ENCODE measurements at regions not wholly inside any gene's neighbourhood (a gene's known extent, or its start where the extent isn't known, plus 50 kb on each side); places are given as distances from the start of the nearest gene placed in this dataset.
A peak's percentile ranks its signal among the peaks of the same experiment; 100 is the strongest.

DNA sequence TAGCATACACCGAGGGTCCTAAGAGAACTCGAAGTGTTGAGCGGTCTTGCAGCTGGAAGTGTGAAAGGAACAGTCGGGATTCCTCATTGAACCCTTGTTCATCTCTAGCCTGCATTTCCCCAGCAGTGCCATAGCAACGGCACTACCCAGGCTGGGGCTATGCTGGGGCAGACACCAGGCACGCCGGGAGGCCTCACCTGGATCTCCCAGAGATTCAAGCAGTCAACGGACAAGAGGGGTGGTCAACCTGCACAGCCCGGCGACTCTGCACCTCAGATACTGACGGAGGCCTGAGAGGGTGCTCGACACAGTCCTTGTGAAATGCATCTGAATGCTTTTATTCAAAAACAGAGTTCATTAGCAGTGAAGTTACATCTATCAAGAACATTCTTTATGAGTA lies 604.2 kb downstream of the GALR1 start:
- BruUV-seq (replicated peaks), result no TSS peak
- H3K4me1 ChIP-seq (ENCODE audit: insufficient read depth, low read length, poor library complexity, severe bottlenecking), result no peaks in the 10 kb centered on the region
- DNase-seq (ENCODE audit: low spot score), result no peak
- H3K27ac ChIP-seq (ENCODE audit: low read depth, low read length, poor library complexity, severe bottlenecking), result no peak overlapping the region
- H3K36me3 ChIP-seq (ENCODE audit: insufficient read depth, low read length, poor library complexity, severe bottlenecking), result no peaks in the 10 kb centered on the region
- intact Hi-C loops (cut with micrococcal nuclease; ENCODE audit: unreplicated experiment), result no loop called here
- ChIA-PET CTCF (no interaction called here), POLR2A (ENCODE audit: low non-redundant PET) (no interaction called here)
- no peak overlapping the region for H3K4me3 ChIP-seq (ENCODE audit: low read depth, low read length, poor library complexity, severe bottlenecking)
- peaks cover 20% of the 10 kb centered on the region for H3K9me3 ChIP-seq (ENCODE audit: low read depth, low read length, poor library complexity, severe bottlenecking)
- TF ChIP-seq, protein P1, sequence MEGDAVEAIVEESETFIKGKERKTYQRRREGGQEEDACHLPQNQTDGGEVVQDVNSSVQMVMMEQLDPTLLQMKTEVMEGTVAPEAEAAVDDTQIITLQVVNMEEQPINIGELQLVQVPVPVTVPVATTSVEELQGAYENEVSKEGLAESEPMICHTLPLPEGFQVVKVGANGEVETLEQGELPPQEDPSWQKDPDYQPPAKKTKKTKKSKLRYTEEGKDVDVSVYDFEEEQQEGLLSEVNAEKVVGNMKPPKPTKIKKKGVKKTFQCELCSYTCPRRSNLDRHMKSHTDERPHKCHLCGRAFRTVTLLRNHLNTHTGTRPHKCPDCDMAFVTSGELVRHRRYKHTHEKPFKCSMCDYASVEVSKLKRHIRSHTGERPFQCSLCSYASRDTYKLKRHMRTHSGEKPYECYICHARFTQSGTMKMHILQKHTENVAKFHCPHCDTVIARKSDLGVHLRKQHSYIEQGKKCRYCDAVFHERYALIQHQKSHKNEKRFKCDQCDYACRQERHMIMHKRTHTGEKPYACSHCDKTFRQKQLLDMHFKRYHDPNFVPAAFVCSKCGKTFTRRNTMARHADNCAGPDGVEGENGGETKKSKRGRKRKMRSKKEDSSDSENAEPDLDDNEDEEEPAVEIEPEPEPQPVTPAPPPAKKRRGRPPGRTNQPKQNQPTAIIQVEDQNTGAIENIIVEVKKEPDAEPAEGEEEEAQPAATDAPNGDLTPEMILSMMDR (conservative IDR thresholded peaks at IDR 0.05; ENCODE audit: low read depth, low read length), result no peak
- no peak for TF ChIP-seq EZH2 (IDR thresholded peaks at IDR 0.05; ENCODE audit: borderline replicate concordance, low read depth, low read length, poor library complexity, severe bottlenecking)
- no peaks in the 10 kb centered on the region for H3K27me3 ChIP-seq (replicated peaks; ENCODE audit: insufficient read depth, low read depth, low read length, poor library complexity)

DNA sequence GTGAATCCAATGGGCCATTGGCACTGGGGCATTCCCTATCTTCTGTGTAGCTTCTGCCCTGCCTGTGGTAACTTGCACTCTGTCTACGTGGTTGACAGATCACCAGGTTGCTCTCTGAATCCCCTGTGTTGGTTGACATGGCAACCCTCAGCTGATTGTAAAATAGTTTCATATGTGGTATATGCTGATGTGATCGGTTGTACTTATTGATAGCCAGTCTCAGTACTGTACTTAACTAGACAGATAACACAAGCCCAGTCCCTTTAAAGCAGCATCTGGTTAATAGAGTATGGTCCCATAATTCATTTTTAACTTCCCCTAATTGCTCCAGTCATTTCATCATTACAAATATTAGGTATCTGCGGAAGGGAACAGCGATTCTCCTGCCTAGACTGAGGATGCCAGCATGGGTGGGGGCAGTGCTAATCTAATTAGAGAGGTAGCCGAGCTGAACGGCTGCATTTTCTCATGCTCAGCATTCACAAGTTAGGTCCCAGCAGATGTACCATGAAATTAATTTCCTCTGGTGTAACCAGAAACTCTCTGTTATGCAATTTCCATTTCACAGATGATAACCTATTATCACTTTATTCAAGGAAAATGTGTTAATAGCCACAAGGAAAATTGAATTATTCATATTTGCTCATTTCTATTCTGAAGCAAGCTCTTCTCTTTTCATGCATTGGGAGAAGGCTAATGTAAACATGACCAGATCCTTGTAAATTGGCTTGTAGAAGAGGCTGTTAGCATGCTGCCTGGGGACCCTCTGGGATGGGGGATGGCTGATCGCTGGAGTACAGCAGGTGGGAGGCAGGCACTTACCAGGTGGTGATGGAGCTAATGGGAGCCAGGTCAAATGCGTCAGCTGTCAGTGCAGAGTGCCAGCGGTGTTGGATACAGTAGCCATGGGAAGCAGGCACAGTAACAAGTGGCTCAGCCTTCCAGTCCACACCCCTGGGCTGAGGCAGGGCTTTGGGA lies 608.3 kb downstream of the GALR1 start:
- Histone ChIP-seq H3K36me3 (ENCODE audit: insufficient read depth, low read length, poor library complexity, severe bottlenecking) (no peaks in the 10 kb centered on the region), H3K4me3 (ENCODE audit: low read depth, low read length, poor library complexity, severe bottlenecking) (no peak overlapping the region)
- no peak for TF ChIP-seq EZH2 (IDR thresholded peaks at IDR 0.05; ENCODE audit: borderline replicate concordance, low read depth, low read length, poor library complexity, severe bottlenecking)
- TF ChIP-seq, protein P1 (conservative IDR thresholded peaks at IDR 0.05; ENCODE audit: low read depth, low read length), result no peak

GRCh38 chr18:77859634-77860033 lies 610.0 kb downstream of the GALR1 start:
- peaks cover 6% of the 10 kb centered on the region for H3K9me3 ChIP-seq (ENCODE audit: low read depth, low read length, poor library complexity, severe bottlenecking)
- DNase-seq (ENCODE audit: low spot score), result no peak
- no peaks in the 10 kb centered on the region for H3K27me3 ChIP-seq (replicated peaks; ENCODE audit: insufficient read depth, low read depth, low read length, poor library complexity)
- H3K27ac ChIP-seq (ENCODE audit: low read depth, low read length, poor library complexity, severe bottlenecking), result no peak overlapping the region
- H3K4me1 ChIP-seq (ENCODE audit: insufficient read depth, low read length, poor library complexity, severe bottlenecking), result no peaks in the 10 kb centered on the region
- no peak for TF ChIP-seq EZH2 (IDR thresholded peaks at IDR 0.05; ENCODE audit: borderline replicate concordance, low read depth, low read length, poor library complexity, severe bottlenecking)
- TF ChIP-seq, protein P1 (conservative IDR thresholded peaks at IDR 0.05; ENCODE audit: low read depth, low read length), result no peak
- intact Hi-C loops (cut with micrococcal nuclease; ENCODE audit: unreplicated experiment), result no loop called here
- ChIA-PET CTCF (no interaction called here), POLR2A (ENCODE audit: low non-redundant PET) (no interaction called here)
- no peaks in the 10 kb centered on the region for H3K36me3 ChIP-seq (ENCODE audit: insufficient read depth, low read length, poor library complexity, severe bottlenecking)
- no TSS peak for BruUV-seq (replicated peaks)
- H3K4me3 ChIP-seq (ENCODE audit: low read depth, low read length, poor library complexity, severe bottlenecking), result no peak overlapping the region

More for the DNA sequence above, 608.3 kb downstream of the GALR1 start:
- Histone ChIP-seq H3K9me3 (ENCODE audit: low read depth, low read length, poor library complexity, severe bottlenecking) (peaks cover 5% of the 10 kb centered on the region), H3K4me1 (ENCODE audit: insufficient read depth, low read length, poor library complexity, severe bottlenecking) (no peaks in the 10 kb centered on the region), H3K27me3 (replicated peaks; ENCODE audit: insufficient read depth, low read depth, low read length, poor library complexity) (no peaks in the 10 kb centered on the region), H3K27ac (ENCODE audit: low read depth, low read length, poor library complexity, severe bottlenecking) (no peak overlapping the region)
- ChIA-PET CTCF (no interaction called here), POLR2A (ENCODE audit: low non-redundant PET) (no interaction called here)
- DNase-seq (ENCODE audit: low spot score), result peak; percentile 26
- intact Hi-C loops (cut with micrococcal nuclease; ENCODE audit: unreplicated experiment), result no loop called here
- BruUV-seq (replicated peaks), result no TSS peak
